ENCODE measurements at regions not wholly inside any gene's neighbourhood (a gene's known extent, or its start where the extent isn't known, plus 50 kb on each side); places are given as distances from the start of the nearest gene placed in this dataset.
A peak's percentile ranks its signal among the peaks of the same experiment; 100 is the strongest.

DNA sequence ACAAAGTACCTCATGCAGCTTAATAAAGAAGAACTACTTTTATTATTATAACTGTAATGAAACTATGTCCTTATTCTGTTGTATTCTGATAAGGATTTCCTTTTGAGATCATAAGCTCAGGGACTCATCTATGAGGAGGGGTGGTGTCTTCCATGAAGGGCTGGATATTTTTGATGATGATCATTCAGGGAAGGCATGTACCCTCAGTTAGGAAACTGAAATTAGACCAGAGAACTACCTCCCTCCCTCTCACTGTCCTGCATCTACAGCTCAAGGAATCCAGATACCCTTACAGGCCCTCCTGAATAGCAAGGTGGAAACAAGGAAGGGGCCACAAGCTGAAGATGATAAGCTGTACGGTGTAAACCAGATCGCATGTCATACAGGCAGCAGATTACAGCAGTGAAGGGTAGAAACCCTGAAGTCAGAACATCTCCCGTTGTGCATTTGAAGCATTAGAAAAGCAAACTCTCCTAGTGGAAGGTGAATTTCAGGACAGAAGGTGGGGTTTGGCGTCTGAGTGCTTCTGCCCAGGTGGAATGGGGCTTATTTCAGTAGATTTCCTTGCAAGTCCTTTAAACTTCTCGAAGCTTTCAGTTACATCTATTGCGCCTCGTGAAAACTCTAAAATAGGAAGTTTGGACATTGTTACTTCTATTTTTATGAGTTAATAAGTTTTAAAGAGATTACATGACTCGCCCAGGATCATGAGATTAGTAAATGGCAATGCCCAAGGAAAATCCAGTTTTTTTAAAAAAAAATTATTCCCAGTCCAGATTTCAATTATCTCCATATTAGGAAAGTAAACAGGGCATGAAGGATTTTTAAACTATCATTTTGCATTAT is 101.1 kb upstream of the HNRNPU start:
- no peak for DNase-seq (ENCODE audit: low spot score in 2 of 2, unreplicated experiment in 2 of 2)
- Mint-ChIP-seq H3K27me3 (ENCODE audit: low read depth) (no peaks in the 10 kb centered on the region), H3K4me1 (peaks cover 39% of the 10 kb centered on the region), H3K27ac (peak overlapping the region; percentile 61), H3K4me3 (no peak overlapping the region), H3K36me3 (no peaks in the 10 kb centered on the region), H3K9me3 (no peaks in the 10 kb centered on the region)
- TF ChIP-seq, protein P1, sequence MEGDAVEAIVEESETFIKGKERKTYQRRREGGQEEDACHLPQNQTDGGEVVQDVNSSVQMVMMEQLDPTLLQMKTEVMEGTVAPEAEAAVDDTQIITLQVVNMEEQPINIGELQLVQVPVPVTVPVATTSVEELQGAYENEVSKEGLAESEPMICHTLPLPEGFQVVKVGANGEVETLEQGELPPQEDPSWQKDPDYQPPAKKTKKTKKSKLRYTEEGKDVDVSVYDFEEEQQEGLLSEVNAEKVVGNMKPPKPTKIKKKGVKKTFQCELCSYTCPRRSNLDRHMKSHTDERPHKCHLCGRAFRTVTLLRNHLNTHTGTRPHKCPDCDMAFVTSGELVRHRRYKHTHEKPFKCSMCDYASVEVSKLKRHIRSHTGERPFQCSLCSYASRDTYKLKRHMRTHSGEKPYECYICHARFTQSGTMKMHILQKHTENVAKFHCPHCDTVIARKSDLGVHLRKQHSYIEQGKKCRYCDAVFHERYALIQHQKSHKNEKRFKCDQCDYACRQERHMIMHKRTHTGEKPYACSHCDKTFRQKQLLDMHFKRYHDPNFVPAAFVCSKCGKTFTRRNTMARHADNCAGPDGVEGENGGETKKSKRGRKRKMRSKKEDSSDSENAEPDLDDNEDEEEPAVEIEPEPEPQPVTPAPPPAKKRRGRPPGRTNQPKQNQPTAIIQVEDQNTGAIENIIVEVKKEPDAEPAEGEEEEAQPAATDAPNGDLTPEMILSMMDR (IDR thresholded peaks at IDR 0.05; ENCODE audit: unreplicated experiment) = no peak

DNA sequence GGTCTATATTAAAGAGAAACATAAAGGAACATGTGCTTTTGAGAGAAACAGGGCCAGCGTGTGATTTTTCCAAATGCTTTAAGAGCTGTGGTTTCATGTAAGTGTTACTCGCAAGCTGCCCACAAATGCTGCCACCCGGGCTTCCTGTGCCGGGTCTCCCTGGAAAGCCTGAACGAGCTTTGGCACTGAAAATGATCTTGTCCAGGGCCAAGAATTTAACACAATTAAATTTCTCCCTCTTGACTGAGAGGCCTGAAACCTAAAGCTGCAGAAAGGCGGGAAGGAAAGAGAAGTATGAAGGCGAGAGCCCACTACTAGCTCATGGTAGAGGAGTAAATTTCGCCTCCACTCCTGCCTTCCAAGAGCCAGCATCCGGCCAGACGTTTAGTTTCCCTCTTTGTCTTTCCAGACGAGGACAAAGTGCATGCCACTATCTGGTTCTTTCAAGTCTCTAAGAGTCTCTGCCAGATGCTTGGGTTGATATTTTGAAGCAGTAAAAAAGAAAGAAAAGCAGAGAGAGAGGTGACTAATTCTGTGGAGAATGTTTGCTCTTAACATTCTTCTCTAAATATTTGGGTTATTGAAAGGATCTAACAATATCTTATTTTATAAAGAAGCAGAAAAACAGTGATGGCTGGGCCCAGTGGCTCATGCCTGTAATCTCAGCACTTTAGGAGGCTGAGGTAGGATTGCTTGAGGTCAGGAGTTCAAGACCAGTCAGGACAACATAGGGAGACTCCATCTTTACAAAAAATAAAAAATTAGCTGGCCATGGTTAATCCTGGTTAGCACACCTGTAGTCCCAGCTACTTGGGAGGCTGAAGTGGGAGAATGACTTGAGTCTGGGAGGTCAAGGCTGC is 100.0 kb upstream of the HNRNPU start:
- peaks cover 37% of the 10 kb centered on the region for H3K4me1 Mint-ChIP-seq
- peak overlapping the region; percentile 81 for H3K27ac Mint-ChIP-seq
- no peaks in the 10 kb centered on the region for H3K27me3 Mint-ChIP-seq (ENCODE audit: low read depth)
- no peaks in the 10 kb centered on the region for H3K36me3 Mint-ChIP-seq
- TF ChIP-seq, protein P1 (IDR thresholded peaks at IDR 0.05; ENCODE audit: unreplicated experiment) = no peak
- DNase-seq (ENCODE audit: low spot score in 2 of 2, unreplicated experiment in 2 of 2) = no peak
- no peaks in the 10 kb centered on the region for H3K9me3 Mint-ChIP-seq
- H3K4me3 Mint-ChIP-seq = no peak overlapping the region

GRCh38 chr1:244963231-244963826 is 99.0 kb upstream of the HNRNPU start:
- Mint-ChIP-seq H3K27me3 (ENCODE audit: low read depth) (no peaks in the 10 kb centered on the region), H3K9me3 (no peaks in the 10 kb centered on the region), H3K36me3 (no peaks in the 10 kb centered on the region), H3K27ac (peak overlapping the region; percentile 81), H3K4me3 (no peak overlapping the region), H3K4me1 (peaks cover 29% of the 10 kb centered on the region)
- TF ChIP-seq, protein P1 (IDR thresholded peaks at IDR 0.05; ENCODE audit: unreplicated experiment) = no peak
- DNase-seq (ENCODE audit: low spot score in 2 of 2, unreplicated experiment in 2 of 2) = no peak

DNA sequence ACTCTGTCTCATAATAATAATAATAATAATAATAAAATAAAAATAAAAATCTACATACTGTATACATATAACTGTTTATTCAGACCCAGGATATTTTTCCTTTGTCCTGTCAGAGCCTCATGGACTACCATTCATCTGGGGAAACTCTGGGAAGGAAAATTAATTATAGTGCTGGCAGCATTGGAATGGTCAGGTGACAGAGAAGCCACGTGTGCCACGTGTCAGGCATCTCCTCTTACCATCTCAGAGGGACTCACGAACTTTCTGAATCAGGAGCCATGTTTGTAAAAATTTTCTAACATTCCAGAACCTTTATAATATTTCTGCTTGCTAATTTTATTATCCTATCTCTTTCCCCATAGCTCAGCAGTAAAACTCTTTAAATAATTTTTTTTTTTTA is 97.8 kb upstream of the HNRNPU start:
- H3K36me3 Mint-ChIP-seq = no peaks in the 10 kb centered on the region
- no peak overlapping the region for H3K4me3 Mint-ChIP-seq
- H3K27ac Mint-ChIP-seq = no peak overlapping the region
- DNase-seq (ENCODE audit: low spot score in 2 of 2, unreplicated experiment in 2 of 2) = no peak
- H3K27me3 Mint-ChIP-seq (ENCODE audit: low read depth) = no peaks in the 10 kb centered on the region
- peaks cover 25% of the 10 kb centered on the region for H3K4me1 Mint-ChIP-seq
- TF ChIP-seq, protein P1 (IDR thresholded peaks at IDR 0.05; ENCODE audit: unreplicated experiment) = no peak
- H3K9me3 Mint-ChIP-seq = no peaks in the 10 kb centered on the region

DNA sequence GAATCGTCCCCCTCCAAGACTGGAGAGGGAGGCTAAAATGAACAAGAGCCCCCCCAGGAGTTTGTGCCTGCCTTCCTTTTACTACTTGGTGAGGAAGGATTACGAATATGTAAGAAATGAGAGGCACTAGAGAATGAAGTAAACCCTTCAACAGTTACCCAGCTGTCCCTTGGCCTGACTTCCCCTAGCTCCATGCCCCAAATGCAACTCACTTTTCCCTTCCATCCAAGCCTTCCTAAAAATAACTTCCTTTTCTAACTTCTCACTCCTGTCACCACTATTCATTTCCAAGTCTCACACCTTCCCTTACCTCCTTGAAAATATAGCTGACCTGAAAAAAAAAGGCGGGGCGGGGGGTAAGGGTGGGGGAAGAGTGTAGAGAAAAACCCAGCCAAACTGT is 96.6 kb upstream of the HNRNPU start:
- Mint-ChIP-seq H3K27ac (no peak overlapping the region), H3K9me3 (no peaks in the 10 kb centered on the region), H3K36me3 (no peaks in the 10 kb centered on the region), H3K27me3 (ENCODE audit: low read depth) (no peaks in the 10 kb centered on the region), H3K4me1 (peaks cover 26% of the 10 kb centered on the region), H3K4me3 (no peak overlapping the region)
- no peak for DNase-seq (ENCODE audit: low spot score in 2 of 2, unreplicated experiment in 2 of 2)
- TF ChIP-seq, protein P1 (IDR thresholded peaks at IDR 0.05; ENCODE audit: unreplicated experiment) = no peak

Data from mesothelial cell of epicardium (in vitro differentiated cells).